ENCODE measurements at regions not wholly inside any gene's neighbourhood (a gene's known extent, or its start where the extent isn't known, plus 50 kb on each side); places are given as distances from the start of the nearest gene placed in this dataset.

GRCh38 chr5:118009741-118010297, 978.5 kb downstream of the DTWD2 start:
- no peak for TF ChIP-seq CBX8 (IDR thresholded peaks at IDR 0.05)
- no peak for TF ChIP-seq HOXB13 (CRISPR knock-in tag; IDR thresholded peaks at IDR 0.05; ENCODE audit: low read depth)
- no peak for TF ChIP-seq CHD4 (IDR thresholded peaks at IDR 0.05; ENCODE audit: borderline replicate concordance)
- TF ChIP-seq BHLHE40 (IDR thresholded peaks at IDR 0.05; ENCODE audit: low read depth, low read length) = no peak
- no peak for TF ChIP-seq MAZ (IDR thresholded peaks at IDR 0.05; ENCODE audit: borderline replicate concordance, low read depth, low read length)
- Histone ChIP-seq H3K9me3 (no peaks in the 10 kb centered on the region), H3K27ac (no peak overlapping the region), H3K4me2 (no peak overlapping the region), H3K4me3 (no peak overlapping the region), H3K4me1 (no peaks in the 10 kb centered on the region)
- WGBS (ENCODE audit: missing lambda C conversion rate) = 0% methylated on average over 1 of the region's 1 CpG
- FAIRE-seq (no peak), DNase-seq (ENCODE audit: low read depth in 1 of 2, low spot score in 1 of 2) (no peak), ATAC-seq (no peak)
- ChIA-PET CTCF (no interaction called here), POLR2A (no interaction called here)

GRCh38 chr5:118008779-118009178, 979.6 kb downstream of the DTWD2 start:
- ChIA-PET CTCF (no interaction called here), POLR2A (no interaction called here)
- DNase-seq (ENCODE audit: low read depth in 1 of 2, low spot score in 1 of 2) = no peak
- Histone ChIP-seq H3K4me1 (no peaks in the 10 kb centered on the region), H3K4me2 (no peak overlapping the region), H3K4me3 (no peak overlapping the region), H3K9me3 (no peaks in the 10 kb centered on the region), H3K27ac (no peak overlapping the region)
- no peak for ATAC-seq
- FAIRE-seq = no peak
- WGBS (ENCODE audit: missing lambda C conversion rate) = 0% methylated on average over 1 of the region's 1 CpG
- TF ChIP-seq ZSCAN20 (CRISPR knock-in tag; IDR thresholded peaks at IDR 0.05) (no peak), HOXA7 (CRISPR knock-in tag; IDR thresholded peaks at IDR 0.05) (no peak), SREBF2 (IDR thresholded peaks at IDR 0.05) (no peak), CBX8 (IDR thresholded peaks at IDR 0.05) (no peak), CTCF (IDR thresholded peaks at IDR 0.05) (no peak), HOXB5 (CRISPR knock-in tag; IDR thresholded peaks at IDR 0.05) (no peak), RAD21 (conservative IDR thresholded peaks at IDR 0.05 in 1 of 2, IDR thresholded peaks at IDR 0.05 in 1 of 2) (no peak), MYC (IDR thresholded peaks at IDR 0.05; ENCODE audit: borderline replicate concordance, low read length) (no peak), HOXB13 (CRISPR knock-in tag; IDR thresholded peaks at IDR 0.05; ENCODE audit: low read depth) (no peak), ATOH8 (CRISPR knock-in tag; IDR thresholded peaks at IDR 0.05; ENCODE audit: low read depth) (no peak), PBX3 (IDR thresholded peaks at IDR 0.05) (no peak), CHD4 (IDR thresholded peaks at IDR 0.05; ENCODE audit: borderline replicate concordance) (no peak), POLR2A (IDR thresholded peaks at IDR 0.05; ENCODE audit: low read length) (no peak), TP53 (CRISPR knock-in tag; IDR thresholded peaks at IDR 0.05) (no peak)

GRCh38 chr5:118007262-118007661, 981.1 kb downstream of the DTWD2 start:
- Histone ChIP-seq H3K9me3 (no peaks in the 10 kb centered on the region), H3K4me2 (no peak overlapping the region), H3K4me1 (no peaks in the 10 kb centered on the region), H3K4me3 (no peak overlapping the region), H3K27ac (no peak overlapping the region)
- FAIRE-seq (no peak), ATAC-seq (no peak), DNase-seq (ENCODE audit: low read depth in 1 of 2, low spot score in 1 of 2) (no peak)
- ChIA-PET CTCF (no interaction called here), POLR2A (no interaction called here)
- 0% methylated on average over 1 of the region's 1 CpG for WGBS (ENCODE audit: missing lambda C conversion rate)
- no peak for TF ChIP-seq NPAS2 (CRISPR knock-in tag; IDR thresholded peaks at IDR 0.05; ENCODE audit: borderline replicate concordance)
- TF ChIP-seq EHF (CRISPR knock-in tag; IDR thresholded peaks at IDR 0.05) = no peak
- no peak for TF ChIP-seq POLR2A (IDR thresholded peaks at IDR 0.05; ENCODE audit: low read length)
- TF ChIP-seq BHLHE40 (IDR thresholded peaks at IDR 0.05; ENCODE audit: low read depth, low read length) = no peak
